MCF 10A (cell line): ENCODE measurements at regions not wholly inside any gene's neighbourhood (a gene's known extent, or its start where the extent isn't known, plus 50 kb on each side); places are given as distances from the start of the nearest gene placed in this dataset.
"Not testable (repeated sequence)": the region's sequence is repeated elsewhere in the genome, so short reads cannot be mapped to it uniquely, and the experiment has no call there.

Experiments
- BruUV-seq: library from RNA; stranded (reverse); fragments of 400-500 nt; replicated peaks from 2 replicates; lab custom pipeline; 2021; lab: Mats Ljungman, UMichigan
- CTCF ChIA-PET: fragments of 300-600 bp; sonication (Branson Sonifier 250); formaldehyde crosslinking; extraction: SDS; loops from one replicate; lab custom pipeline; 2021; ENCODE audit warnings: antibody characterized with exemption, inconsistent platforms; lab: Yijun Ruan, JAX
- POLR2A ChIA-PET: fragments of 300-600, 350-650 bp; sonication (Branson Sonifier 250); formaldehyde crosslinking; extraction: SDS; loops from one replicate; lab custom pipeline; 2020; ENCODE audit warnings: antibody characterized with exemption, inconsistent platforms; lab: Yijun Ruan, JAX
- DNase-seq: peaks from one replicate; pipeline ENCODE4 v3.0.0-alpha.2; 2018; ENCODE audit not compliant: unreplicated experiment
- H3K27ac Mint-ChIP-seq: one replicate; pipeline ENCODE4 v1.8.0; 2022; ENCODE audit warnings: mild to moderate bottlenecking, low read depth, mixed read lengths; ENCODE audit not compliant: unreplicated experiment
- H3K27me3 Mint-ChIP-seq: one replicate; pipeline ENCODE4 v1.8.0; 2022; ENCODE audit warnings: mixed read lengths; ENCODE audit not compliant: insufficient read depth, unreplicated experiment
- H3K36me3 Mint-ChIP-seq: one replicate; pipeline ENCODE4 v1.8.0; 2022; ENCODE audit warnings: mild to moderate bottlenecking, moderate library complexity, mixed read lengths; ENCODE audit not compliant: insufficient read depth, unreplicated experiment
- H3K4me1 Mint-ChIP-seq: one replicate; pipeline ENCODE4 v1.8.0; 2022; ENCODE audit warnings: mixed read lengths; ENCODE audit not compliant: insufficient read depth, unreplicated experiment
- H3K4me3 Mint-ChIP-seq: one replicate; pipeline ENCODE4 v1.8.0; 2022; ENCODE audit warnings: mild to moderate bottlenecking, moderate library complexity, mixed read lengths; ENCODE audit not compliant: unreplicated experiment
- H3K9me3 Mint-ChIP-seq: one replicate; pipeline ENCODE4 v1.8.0; 2022; ENCODE audit warnings: mixed read lengths; ENCODE audit not compliant: unreplicated experiment
- CTCF ChIP-seq: fragments of 200-600 bp; IDR thresholded peaks from one replicate; pipeline ENCODE4 v1.8.0; 2022; ENCODE audit warnings: antibody characterized with exemption, mild to moderate bottlenecking; ENCODE audit not compliant: unreplicated experiment
- intact Hi-C: fragments of 100-400 bp; cut with micrococcal nuclease; formaldehyde crosslinking; loops from 2 replicates; pipeline ENCODE4 v1.14.1; 2022

- ChIA-PET CTCF (no interaction called here), POLR2A (no interaction called here)
- H3K4me1 Mint-ChIP-seq: no peaks in the 10 kb centered on the region
- no peak overlapping the region for H3K27ac Mint-ChIP-seq
- peaks cover 29% of the 10 kb centered on the region for H3K27me3 Mint-ChIP-seq
- TF ChIP-seq CTCF: no peak
- H3K9me3 Mint-ChIP-seq: no peaks in the 10 kb centered on the region
- intact Hi-C loops: no loop called here
- H3K36me3 Mint-ChIP-seq: no peaks in the 10 kb centered on the region
- no TSS peak for BruUV-seq
- no peak overlapping the region for H3K4me3 Mint-ChIP-seq
- DNase-seq: peak; percentile 37
Observed at GRCh38 chrX:44785652-44786051, 58.2 kb upstream of the DUSP21 start.

GRCh38 chrX:44784241-44784640 is 59.6 kb upstream of the DUSP21 start:
- DNase-seq: no peak
- intact Hi-C loops: no loop called here
- peaks cover 29% of the 10 kb centered on the region for H3K27me3 Mint-ChIP-seq
- H3K4me1 Mint-ChIP-seq: no peaks in the 10 kb centered on the region
- BruUV-seq: no TSS peak
- no peak overlapping the region for H3K4me3 Mint-ChIP-seq
- no peaks in the 10 kb centered on the region for H3K36me3 Mint-ChIP-seq
- POLR2A ChIA-PET: interaction anchor here (0.6 kb wide), 1 partner anchor 12 kb away, joined by 4 read pairs; no protein-coding TSS in a partner anchor
- H3K27ac Mint-ChIP-seq: no peak overlapping the region
- no peaks in the 10 kb centered on the region for H3K9me3 Mint-ChIP-seq
- CTCF ChIA-PET: no interaction called here
- TF ChIP-seq CTCF: no peak

- no peaks in the 10 kb centered on the region for H3K9me3 Mint-ChIP-seq
- H3K27me3 Mint-ChIP-seq: no peaks in the 10 kb centered on the region
- no peak overlapping the region for H3K27ac Mint-ChIP-seq
- no peaks in the 10 kb centered on the region for H3K4me1 Mint-ChIP-seq
- CTCF ChIA-PET: no interaction called here
- peaks cover 6% of the 10 kb centered on the region for H3K36me3 Mint-ChIP-seq
- intact Hi-C loops: no loop called here
- DNase-seq: no peak
- BruUV-seq: no TSS peak
- no peak for TF ChIP-seq CTCF
- no peak overlapping the region for H3K4me3 Mint-ChIP-seq
- POLR2A ChIA-PET: no interaction called here
Observed at GRCh38 chrX:44778254-44778653, 65.6 kb upstream of the DUSP21 start.

- CTCF ChIA-PET: interaction anchor here (0.6 to 0.8 kb wide), 2 partner anchors 236 to 295 kb away, joined by 3 to 5 read pairs; no protein-coding TSS in a partner anchor
- Mint-ChIP-seq H3K27ac (no peak overlapping the region), H3K27me3 (peaks cover 11% of the 10 kb centered on the region), H3K4me3 (no peak overlapping the region), H3K9me3 (no peaks in the 10 kb centered on the region), H3K4me1 (no peaks in the 10 kb centered on the region), H3K36me3 (peaks cover 6% of the 10 kb centered on the region)
- BruUV-seq: no TSS peak
- no peak for TF ChIP-seq CTCF
- POLR2A ChIA-PET: interaction anchor here (0.6 kb wide), 1 partner anchor 671 kb away, joined by 3 read pairs; no protein-coding TSS in a partner anchor
- no peak for DNase-seq
- intact Hi-C loops: no loop called here
Observed at GRCh38 chrX:44775726-44776125, 68.1 kb upstream of the DUSP21 start.

- BruUV-seq, POLR2A ChIA-PET, H3K27ac Mint-ChIP-seq, H3K4me1 Mint-ChIP-seq, H3K4me3 Mint-ChIP-seq, DNase-seq, H3K36me3 Mint-ChIP-seq, H3K9me3 Mint-ChIP-seq, intact Hi-C loops: not testable (repeated sequence)
- peaks cover 11% of the 10 kb centered on the region for H3K27me3 Mint-ChIP-seq
- CTCF ChIA-PET: interaction anchor here (0.6 kb wide), 1 partner anchor 1023 kb away, joined by 4 read pairs; no protein-coding TSS in a partner anchor
Observed at GRCh38 chrX:44774066-44774465, 69.8 kb upstream of the DUSP21 start.
